Right forelimb (tissue), 1 donor: ENCODE measurements at regions not wholly inside any gene's neighbourhood (a gene's known extent, or its start where the extent isn't known, plus 50 kb on each side); places are given as distances from the start of the nearest gene placed in this dataset.
"Not testable (repeated sequence)": the region's sequence is repeated elsewhere in the genome, so short reads cannot be mapped to it uniquely, and the experiment has no call there.

Source experiments
- DNase-seq: peaks from one replicate; pipeline ENCODE4 v3.0.0-alpha.2; 2018

GRCh38 chr5:101306391-101307137, 403.5 kb upstream of the ST8SIA4 start:
- DNase-seq: no peak

GRCh38 chr5:101296477-101296876, 393.4 kb upstream of the ST8SIA4 start:
- DNase-seq: no peak

GRCh38 chr5:101292199-101292598, 389.1 kb upstream of the ST8SIA4 start:
- DNase-seq: no peak

GRCh38 chr5:101290761-101291160, 387.7 kb upstream of the ST8SIA4 start:
- DNase-seq: not testable (repeated sequence)

- DNase-seq: no peak
These were observed 385.6 kb upstream of the ST8SIA4 start for GRCh38 chr5:101288633-101289032.

GRCh38 chr5:101284736-101285375, 381.8 kb upstream of the ST8SIA4 start:
- no peak for DNase-seq

- not testable (repeated sequence) for DNase-seq
These were observed 380.9 kb upstream of the ST8SIA4 start for GRCh38 chr5:101283938-101284337.

- no peak for DNase-seq
These were observed 375.8 kb upstream of the ST8SIA4 start for GRCh38 chr5:101278917-101279316.

- no peak for DNase-seq
These were observed 375.1 kb upstream of the ST8SIA4 start for GRCh38 chr5:101278011-101278687.

GRCh38 chr5:101271945-101272344, 368.9 kb upstream of the ST8SIA4 start:
- DNase-seq: no peak

GRCh38 chr5:101271416-101271815, 368.3 kb upstream of the ST8SIA4 start:
- DNase-seq: no peak

GRCh38 chr5:101260857-101261256, 357.8 kb upstream of the ST8SIA4 start:
- DNase-seq: no peak

GRCh38 chr5:101253096-101253495, 350.0 kb upstream of the ST8SIA4 start:
- DNase-seq: no peak

- no peak for DNase-seq
These were observed 341.5 kb upstream of the ST8SIA4 start for GRCh38 chr5:101244621-101245020.

GRCh38 chr5:101212942-101213514, 309.9 kb upstream of the ST8SIA4 start:
- DNase-seq: no peak

- DNase-seq: no peak
These were observed 303.5 kb upstream of the ST8SIA4 start for GRCh38 chr5:101206534-101206933.

GRCh38 chr5:101205065-101205464, 302.0 kb upstream of the ST8SIA4 start:
- not testable (repeated sequence) for DNase-seq

GRCh38 chr5:101180365-101180764, 277.3 kb upstream of the ST8SIA4 start:
- not testable (repeated sequence) for DNase-seq

GRCh38 chr5:101176605-101177004, 273.5 kb upstream of the ST8SIA4 start:
- no peak for DNase-seq

- no peak for DNase-seq
These were observed 271.9 kb upstream of the ST8SIA4 start for GRCh38 chr5:101174981-101175380.

GRCh38 chr5:101163088-101163487, 260.0 kb upstream of the ST8SIA4 start:
- DNase-seq: no peak

- DNase-seq: no peak
These were observed 256.9 kb upstream of the ST8SIA4 start for GRCh38 chr5:101160002-101160401.

- DNase-seq: no peak
These were observed 255.9 kb upstream of the ST8SIA4 start for GRCh38 chr5:101159006-101159405.

GRCh38 chr5:101153526-101153925, 250.4 kb upstream of the ST8SIA4 start:
- no peak for DNase-seq
